ENCODE measurements at regions not wholly inside any gene's neighbourhood (a gene's known extent, or its start where the extent isn't known, plus 50 kb on each side); places are given as distances from the start of the nearest gene placed in this dataset.

GRCh38 chr20:12660918-12661317 lies 347.9 kb upstream of the SPTLC3 start:
- TF ChIP-seq CTCF (IDR thresholded peaks at IDR 0.05; ENCODE audit: borderline replicate concordance, extremely low read depth, low read length, poor library complexity, severe bottlenecking) (peak; percentile 24), EZH2 (IDR thresholded peaks at IDR 0.05; ENCODE audit: borderline replicate concordance, low read depth, low read length, severe bottlenecking) (no peak)
